ENCODE measurements at regions not wholly inside any gene's neighbourhood (a gene's known extent, or its start where the extent isn't known, plus 50 kb on each side); places are given as distances from the start of the nearest gene placed in this dataset.
"Not testable (repeated sequence)": the region's sequence is repeated elsewhere in the genome, so short reads cannot be mapped to it uniquely, and the experiment has no call there.

DNA sequence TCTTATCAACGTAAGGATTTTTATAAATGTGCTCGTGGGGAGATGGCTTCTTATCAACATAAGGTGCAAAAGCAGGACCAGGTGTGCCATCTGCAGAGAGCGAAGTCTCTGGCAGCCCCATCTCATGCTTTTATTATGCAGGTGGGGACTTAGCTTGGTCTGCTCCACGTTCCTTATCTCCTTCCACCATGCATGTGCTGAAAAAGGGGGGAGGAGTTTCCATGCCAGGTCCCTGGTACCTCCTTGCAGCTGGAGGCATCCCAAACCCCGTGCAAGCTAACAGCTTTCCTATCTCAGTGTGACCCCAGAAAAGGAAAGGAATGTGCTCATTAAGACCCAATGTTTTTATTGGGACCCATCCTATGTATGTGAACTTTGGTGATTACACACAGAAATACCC lies 608.5 kb downstream of the TMEM121 start:
- H3K4me3 ChIP-seq (ENCODE audit: low read depth, low read length): no peak overlapping the region
- TF ChIP-seq POLR2A (IDR thresholded peaks at IDR 0.05; ENCODE audit: extremely low read depth, insufficient read length) (no peak), MYC (IDR thresholded peaks at IDR 0.05; ENCODE audit: low read depth, low read length) (no peak)
- TF ChIP-seq, protein P1, sequence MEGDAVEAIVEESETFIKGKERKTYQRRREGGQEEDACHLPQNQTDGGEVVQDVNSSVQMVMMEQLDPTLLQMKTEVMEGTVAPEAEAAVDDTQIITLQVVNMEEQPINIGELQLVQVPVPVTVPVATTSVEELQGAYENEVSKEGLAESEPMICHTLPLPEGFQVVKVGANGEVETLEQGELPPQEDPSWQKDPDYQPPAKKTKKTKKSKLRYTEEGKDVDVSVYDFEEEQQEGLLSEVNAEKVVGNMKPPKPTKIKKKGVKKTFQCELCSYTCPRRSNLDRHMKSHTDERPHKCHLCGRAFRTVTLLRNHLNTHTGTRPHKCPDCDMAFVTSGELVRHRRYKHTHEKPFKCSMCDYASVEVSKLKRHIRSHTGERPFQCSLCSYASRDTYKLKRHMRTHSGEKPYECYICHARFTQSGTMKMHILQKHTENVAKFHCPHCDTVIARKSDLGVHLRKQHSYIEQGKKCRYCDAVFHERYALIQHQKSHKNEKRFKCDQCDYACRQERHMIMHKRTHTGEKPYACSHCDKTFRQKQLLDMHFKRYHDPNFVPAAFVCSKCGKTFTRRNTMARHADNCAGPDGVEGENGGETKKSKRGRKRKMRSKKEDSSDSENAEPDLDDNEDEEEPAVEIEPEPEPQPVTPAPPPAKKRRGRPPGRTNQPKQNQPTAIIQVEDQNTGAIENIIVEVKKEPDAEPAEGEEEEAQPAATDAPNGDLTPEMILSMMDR (IDR thresholded peaks at IDR 0.05; ENCODE audit: low read depth, low read length): no peak
- TF ChIP-seq, protein P2, sequence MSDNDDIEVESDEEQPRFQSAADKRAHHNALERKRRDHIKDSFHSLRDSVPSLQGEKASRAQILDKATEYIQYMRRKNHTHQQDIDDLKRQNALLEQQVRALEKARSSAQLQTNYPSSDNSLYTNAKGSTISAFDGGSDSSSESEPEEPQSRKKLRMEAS (IDR thresholded peaks at IDR 0.05; ENCODE audit: low read depth, low read length): no peak
- no peak for DNase-seq (ENCODE audit: low read depth)

DNA sequence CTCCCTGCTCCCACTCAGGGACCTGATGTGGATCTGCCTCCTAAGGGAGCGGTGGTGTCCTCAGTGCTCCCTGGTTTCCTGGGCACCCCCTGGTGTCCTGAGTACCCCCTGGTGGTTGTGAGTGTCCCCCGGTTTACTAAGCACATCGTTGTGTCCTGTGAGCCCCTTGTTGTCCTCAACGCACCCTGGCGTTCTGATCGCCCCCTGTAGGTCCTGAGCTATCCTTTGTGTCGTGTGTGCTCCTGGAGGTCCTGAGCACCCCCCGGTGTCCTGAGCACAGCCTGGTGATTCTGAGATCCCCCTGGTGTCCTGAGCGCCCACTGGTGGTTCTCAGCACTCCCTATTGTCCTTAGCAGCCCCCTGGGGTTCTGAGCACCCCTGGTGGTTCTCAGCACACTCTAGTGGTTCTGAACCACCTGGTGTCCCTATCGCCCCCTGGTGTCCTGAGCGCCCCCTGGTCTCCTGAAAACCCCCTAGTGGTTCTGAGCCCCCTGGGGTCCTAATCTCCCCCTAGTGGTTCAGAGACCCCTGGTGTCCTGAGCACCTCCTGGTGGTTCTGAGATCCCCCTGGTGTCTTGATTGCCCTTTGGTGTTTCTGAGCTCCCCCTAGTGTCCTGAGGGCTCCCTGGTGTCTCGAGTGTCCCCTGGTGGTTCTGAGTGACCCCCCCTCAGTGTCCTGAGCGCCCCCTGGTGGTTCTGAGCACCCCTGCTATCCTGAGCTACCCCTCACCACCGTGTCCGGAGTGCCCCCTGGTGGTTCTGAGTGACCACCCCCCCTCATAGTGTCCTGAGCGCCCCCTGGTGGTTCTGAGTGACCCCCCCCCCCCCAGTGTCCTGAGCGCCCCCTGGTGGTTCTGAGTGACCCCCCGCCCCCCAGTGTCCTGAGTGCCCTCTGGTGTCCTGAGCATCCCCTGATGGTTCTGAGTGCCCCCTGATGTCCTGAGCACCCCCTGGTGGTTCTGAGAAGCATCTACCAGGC lies 615.1 kb downstream of the TMEM121 start:
- DNase-seq (ENCODE audit: low read depth): peak; percentile 11
- TF ChIP-seq MYC (IDR thresholded peaks at IDR 0.05; ENCODE audit: low read depth, low read length) (no peak), POLR2A (IDR thresholded peaks at IDR 0.05; ENCODE audit: extremely low read depth, insufficient read length) (no peak)
- TF ChIP-seq, protein P1 (IDR thresholded peaks at IDR 0.05; ENCODE audit: low read depth, low read length): no peak
- TF ChIP-seq, protein P2 (IDR thresholded peaks at IDR 0.05; ENCODE audit: low read depth, low read length): no peak

DNA sequence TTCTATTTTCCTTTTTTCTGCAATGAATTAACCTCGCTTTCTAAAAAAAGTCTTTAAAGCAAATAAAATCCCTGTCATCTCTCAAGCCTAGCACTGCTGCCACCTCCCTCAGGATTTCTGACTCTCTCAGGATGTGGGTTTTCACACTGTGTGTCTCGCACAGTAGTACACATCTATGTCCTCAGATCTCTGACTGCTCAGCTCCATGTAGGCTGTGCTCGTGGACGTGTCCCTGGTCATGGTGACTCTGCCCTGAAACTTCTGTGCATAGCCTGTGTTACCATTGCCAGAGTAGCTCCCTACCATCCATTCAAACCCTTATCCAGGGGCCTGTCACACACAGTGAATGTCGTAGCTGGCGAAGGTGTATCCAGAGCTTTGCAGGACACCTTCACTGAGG lies 619.3 kb downstream of the TMEM121 start:
- not testable (repeated sequence) for H3K4me3 ChIP-seq (ENCODE audit: low read depth, low read length); DNase-seq (ENCODE audit: low read depth)

More for the DNA sequence above, 615.1 kb downstream of the TMEM121 start:
- no peak overlapping the region for H3K4me3 ChIP-seq (ENCODE audit: low read depth, low read length)

DNA sequence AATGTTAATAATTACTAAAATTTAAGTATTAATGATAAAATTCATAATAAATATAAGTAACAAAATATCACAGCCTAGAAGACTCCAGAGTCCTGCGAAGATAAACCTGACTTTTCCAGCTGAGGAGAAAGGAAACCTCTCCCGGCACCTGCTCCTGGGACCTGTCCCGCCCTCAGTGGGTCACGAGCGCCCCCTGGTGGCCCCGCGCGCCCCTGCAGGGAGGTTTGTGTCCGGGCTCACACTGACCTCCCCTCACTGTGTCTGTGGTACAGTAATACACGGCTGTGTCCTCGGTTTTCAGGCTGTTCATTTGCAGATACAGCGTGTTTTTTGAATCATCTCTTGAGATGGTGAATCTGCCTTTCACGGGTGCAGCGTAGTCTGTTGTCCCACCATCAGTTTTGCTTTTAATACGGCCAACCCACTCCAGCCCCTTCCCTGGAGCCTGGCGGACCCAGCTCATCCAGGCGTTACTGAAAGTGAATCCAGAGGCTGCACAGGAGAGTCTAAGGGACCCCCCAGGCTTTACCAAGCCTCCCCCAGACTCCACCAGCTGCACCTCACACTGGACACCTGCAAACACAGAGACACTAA lies 627.1 kb downstream of the TMEM121 start:
- not testable (repeated sequence) for H3K4me3 ChIP-seq (ENCODE audit: low read depth, low read length)
- DNase-seq (ENCODE audit: low read depth): peak; percentile 37
- TF ChIP-seq, protein P1 (IDR thresholded peaks at IDR 0.05; ENCODE audit: low read depth, low read length): peak; percentile 51

DNA sequence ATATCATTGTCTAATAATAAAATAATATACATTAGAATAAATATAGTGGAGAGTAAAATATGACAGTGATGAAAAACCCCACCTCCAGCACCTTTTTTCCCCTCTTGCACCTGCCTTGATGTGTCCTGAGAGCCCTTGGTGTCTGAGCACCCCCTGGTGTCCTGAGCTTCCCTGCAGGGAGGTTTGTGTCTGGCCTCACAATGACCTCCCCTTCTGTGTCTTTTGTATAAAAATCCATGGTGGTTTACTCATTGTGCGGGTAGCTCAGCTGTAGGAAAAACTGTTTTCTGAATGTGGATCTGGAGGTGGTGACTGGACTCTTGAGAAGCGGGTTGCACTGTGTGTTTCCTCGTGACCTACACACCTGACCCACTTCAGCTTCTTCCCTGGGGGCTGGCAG lies 636.9 kb downstream of the TMEM121 start:
- no peak for DNase-seq (ENCODE audit: low read depth)
- H3K4me3 ChIP-seq (ENCODE audit: low read depth, low read length): no peak overlapping the region
- TF ChIP-seq, protein P2 (IDR thresholded peaks at IDR 0.05; ENCODE audit: low read depth, low read length): no peak
- TF ChIP-seq, protein P1 (IDR thresholded peaks at IDR 0.05; ENCODE audit: low read depth, low read length): no peak
- TF ChIP-seq MYC (IDR thresholded peaks at IDR 0.05; ENCODE audit: low read depth, low read length) (no peak), POLR2A (IDR thresholded peaks at IDR 0.05; ENCODE audit: extremely low read depth, insufficient read length) (no peak)

DNA sequence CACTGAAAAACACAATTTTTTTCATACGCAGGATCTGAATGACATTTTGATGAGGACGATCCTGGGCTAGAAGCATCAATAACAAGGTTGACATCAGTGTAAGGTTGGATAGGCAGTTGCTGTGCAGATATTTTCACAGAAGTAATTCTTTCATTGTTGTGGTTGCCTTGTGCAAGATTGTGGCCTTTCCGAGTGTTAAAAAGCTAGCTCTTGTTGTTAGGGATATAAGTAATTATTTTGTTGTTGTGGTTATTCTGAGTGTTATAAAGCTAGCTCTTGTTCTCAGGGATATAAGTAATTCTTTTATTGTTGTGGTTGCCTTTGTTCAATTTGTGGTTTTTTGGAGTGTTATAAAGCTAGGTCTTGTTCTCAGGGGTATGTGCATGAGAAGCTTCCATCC lies 637.4 kb downstream of the TMEM121 start:
- DNase-seq (ENCODE audit: low read depth); H3K4me3 ChIP-seq (ENCODE audit: low read depth, low read length): not testable (repeated sequence)

DNA sequence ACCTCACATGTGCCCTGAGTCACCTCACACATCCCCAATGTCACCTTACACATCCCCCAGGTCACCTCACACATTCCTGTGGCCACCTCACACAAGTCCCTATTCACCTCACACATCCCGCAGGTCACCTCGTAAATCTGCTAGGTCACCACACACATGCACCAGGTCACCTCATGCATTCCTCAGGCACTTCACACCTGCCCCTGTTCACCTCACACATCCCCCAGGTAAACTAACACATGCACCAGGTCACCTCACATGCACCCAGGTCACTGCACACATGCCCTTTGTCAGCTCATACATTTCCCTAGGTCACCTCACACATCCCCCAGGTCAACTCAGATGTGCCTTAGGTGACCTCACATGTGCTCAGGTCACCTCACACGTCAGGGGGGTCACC lies 639.8 kb downstream of the TMEM121 start:
- no peak overlapping the region for H3K4me3 ChIP-seq (ENCODE audit: low read depth, low read length)
- TF ChIP-seq, protein P1 (IDR thresholded peaks at IDR 0.05; ENCODE audit: low read depth, low read length): no peak
- no peak for TF ChIP-seq POLR2A (IDR thresholded peaks at IDR 0.05; ENCODE audit: extremely low read depth, insufficient read length)
- TF ChIP-seq, protein P2 (IDR thresholded peaks at IDR 0.05; ENCODE audit: low read depth, low read length): no peak
- TF ChIP-seq MYC (IDR thresholded peaks at IDR 0.05; ENCODE audit: low read depth, low read length): no peak
- DNase-seq (ENCODE audit: low read depth): no peak

Measured in NB4 (cell line).